ENCODE measurements at regions not wholly inside any gene's neighbourhood (a gene's known extent, or its start where the extent isn't known, plus 50 kb on each side); places are given as distances from the start of the nearest gene placed in this dataset.

- no peaks in the 10 kb centered on the region for H3K9me3 ChIP-seq (ENCODE audit: low read length)
- no peak overlapping the region for H3K4me3 ChIP-seq (ENCODE audit: low read depth, low read length, poor library complexity, severe bottlenecking)
- H3K27me3 ChIP-seq (ENCODE audit: insufficient read depth, low read length), result no peaks in the 10 kb centered on the region
- no peaks in the 10 kb centered on the region for H3F3A ChIP-seq (ENCODE audit: insufficient read depth, low read length)
- no peak overlapping the region for H2AFZ ChIP-seq (ENCODE audit: low read length)
- no peaks in the 10 kb centered on the region for H3K79me2 ChIP-seq (ENCODE audit: insufficient read depth, low read length)
- no peak overlapping the region for H3K27ac ChIP-seq (ENCODE audit: low read depth, low read length, poor library complexity, severe bottlenecking)
- H3K4me2 ChIP-seq (ENCODE audit: low read length), result no peak overlapping the region
- no peak for TF ChIP-seq EZH2 (IDR thresholded peaks at IDR 0.05; ENCODE audit: borderline replicate concordance, low read length)
- TF ChIP-seq CTCF (IDR thresholded peaks at IDR 0.05; ENCODE audit: low read length), result no peak
- no peak overlapping the region for H3K9ac ChIP-seq (ENCODE audit: low read length)
- no peaks in the 10 kb centered on the region for H3K9me2 ChIP-seq (ENCODE audit: low read depth, low read length)
- no peaks in the 10 kb centered on the region for H4K20me1 ChIP-seq (ENCODE audit: insufficient read depth, low read length)
- H3K36me3 ChIP-seq (ENCODE audit: insufficient read depth, low read length), result no peaks in the 10 kb centered on the region
- no peaks in the 10 kb centered on the region for H3K4me1 ChIP-seq (ENCODE audit: insufficient read depth, low read length, severe bottlenecking)
Observed at GRCh38 chr15:46996359-46996758, 720.9 kb upstream of the SEMA6D start.

- Histone ChIP-seq H4K20me1 (ENCODE audit: insufficient read depth, low read length) (no peaks in the 10 kb centered on the region), H3K27me3 (ENCODE audit: insufficient read depth, low read length) (no peaks in the 10 kb centered on the region), H2AFZ (ENCODE audit: low read length) (no peak overlapping the region), H3K4me2 (ENCODE audit: low read length) (no peak overlapping the region), H3K9me2 (ENCODE audit: low read depth, low read length) (no peaks in the 10 kb centered on the region), H3K9ac (ENCODE audit: low read length) (no peak overlapping the region), H3K4me1 (ENCODE audit: insufficient read depth, low read length, severe bottlenecking) (no peaks in the 10 kb centered on the region), H3F3A (ENCODE audit: insufficient read depth, low read length) (no peaks in the 10 kb centered on the region), H3K36me3 (ENCODE audit: insufficient read depth, low read length) (no peaks in the 10 kb centered on the region), H3K4me3 (ENCODE audit: low read depth, low read length, poor library complexity, severe bottlenecking) (no peak overlapping the region), H3K9me3 (ENCODE audit: low read length) (no peaks in the 10 kb centered on the region), H3K27ac (ENCODE audit: low read depth, low read length, poor library complexity, severe bottlenecking) (no peak overlapping the region), H3K79me2 (ENCODE audit: insufficient read depth, low read length) (no peaks in the 10 kb centered on the region)
- TF ChIP-seq EZH2 (IDR thresholded peaks at IDR 0.05; ENCODE audit: borderline replicate concordance, low read length), result no peak
- no peak for TF ChIP-seq CTCF (IDR thresholded peaks at IDR 0.05; ENCODE audit: low read length)
Observed at GRCh38 chr15:46997501-46997900, 719.8 kb upstream of the SEMA6D start.

GRCh38 chr15:47003568-47003967 is 713.7 kb upstream of the SEMA6D start:
- no peak for TF ChIP-seq EZH2 (IDR thresholded peaks at IDR 0.05; ENCODE audit: borderline replicate concordance, low read length)
- no peak for TF ChIP-seq CTCF (IDR thresholded peaks at IDR 0.05; ENCODE audit: low read length)
- no peaks in the 10 kb centered on the region for H3K36me3 ChIP-seq (ENCODE audit: insufficient read depth, low read length)
- no peak overlapping the region for H3K4me3 ChIP-seq (ENCODE audit: low read depth, low read length, poor library complexity, severe bottlenecking)
- no peak overlapping the region for H3K9ac ChIP-seq (ENCODE audit: low read length)
- no peaks in the 10 kb centered on the region for H3K9me3 ChIP-seq (ENCODE audit: low read length)
- no peaks in the 10 kb centered on the region for H3K27me3 ChIP-seq (ENCODE audit: insufficient read depth, low read length)
- H3K4me2 ChIP-seq (ENCODE audit: low read length), result no peak overlapping the region
- H3K9me2 ChIP-seq (ENCODE audit: low read depth, low read length), result no peaks in the 10 kb centered on the region
- H3K4me1 ChIP-seq (ENCODE audit: insufficient read depth, low read length, severe bottlenecking), result no peaks in the 10 kb centered on the region
- no peaks in the 10 kb centered on the region for H3F3A ChIP-seq (ENCODE audit: insufficient read depth, low read length)
- no peak overlapping the region for H2AFZ ChIP-seq (ENCODE audit: low read length)
- no peaks in the 10 kb centered on the region for H3K79me2 ChIP-seq (ENCODE audit: insufficient read depth, low read length)
- no peak overlapping the region for H3K27ac ChIP-seq (ENCODE audit: low read depth, low read length, poor library complexity, severe bottlenecking)
- H4K20me1 ChIP-seq (ENCODE audit: insufficient read depth, low read length), result no peaks in the 10 kb centered on the region
